Inflammatory macrophage treated with lipopolysaccharide for 1 hour (primary cell): ENCODE measurements at regions not wholly inside any gene's neighbourhood (a gene's known extent, or its start where the extent isn't known, plus 50 kb on each side); places are given as distances from the start of the nearest gene placed in this dataset.
A peak's percentile ranks its signal among the peaks of the same experiment; 100 is the strongest.
"Not testable (repeated sequence)": the region's sequence is repeated elsewhere in the genome, so short reads cannot be mapped to it uniquely, and the experiment has no call there.

Experiments
- DNase-seq, 2 donors: peaks; one replicate each; pipeline ENCODE4 v3.0.0-alpha.2; 2020 to 2022

- no peak for DNase-seq
Observed at GRCh38 chr3:4077950-4078349, 225.2 kb upstream of the SETMAR start.

- no peak for DNase-seq
Observed at GRCh38 chr3:4078903-4079302, 224.3 kb upstream of the SETMAR start.

- DNase-seq = no peak
Observed at GRCh38 chr3:4079339-4080195, 223.6 kb upstream of the SETMAR start.

GRCh38 chr3:4083225-4084015 is 219.7 kb upstream of the SETMAR start:
- DNase-seq = no peak

GRCh38 chr3:4084271-4084670 is 218.9 kb upstream of the SETMAR start:
- no peak for DNase-seq

GRCh38 chr3:4086662-4087061 is 216.5 kb upstream of the SETMAR start:
- DNase-seq = not testable (repeated sequence)

GRCh38 chr3:4091786-4092185 is 211.4 kb upstream of the SETMAR start:
- no peak for DNase-seq

GRCh38 chr3:4097801-4098200 is 205.4 kb upstream of the SETMAR start:
- no peak for DNase-seq

- no peak for DNase-seq
Observed at GRCh38 chr3:4099607-4100006, 203.6 kb upstream of the SETMAR start.

- no peak for DNase-seq
Observed at GRCh38 chr3:4107430-4107829, 195.7 kb upstream of the SETMAR start.

- DNase-seq = peak in 1 of 2 donors; percentile 23
Observed at GRCh38 chr3:4113811-4114522, 189.2 kb upstream of the SETMAR start.

- DNase-seq = no peak
Observed at GRCh38 chr3:4119119-4119518, 184.1 kb upstream of the SETMAR start.

- no peak for DNase-seq
Observed at GRCh38 chr3:4125576-4125975, 177.6 kb upstream of the SETMAR start.

- DNase-seq = no peak
Observed at GRCh38 chr3:4138150-4138785, 164.9 kb upstream of the SETMAR start.

GRCh38 chr3:4138786-4139431 is 164.3 kb upstream of the SETMAR start:
- no peak for DNase-seq

GRCh38 chr3:4139462-4140140 is 163.6 kb upstream of the SETMAR start:
- DNase-seq = no peak

- DNase-seq = no peak
Observed at GRCh38 chr3:4140921-4141320, 162.2 kb upstream of the SETMAR start.

- no peak for DNase-seq
Observed at GRCh38 chr3:4147556-4148118, 155.5 kb upstream of the SETMAR start.

GRCh38 chr3:4149296-4149695 is 153.9 kb upstream of the SETMAR start:
- DNase-seq = peak in 1 of 2 donors; percentile 33

GRCh38 chr3:4150816-4151215 is 152.4 kb upstream of the SETMAR start:
- no peak for DNase-seq

GRCh38 chr3:4151859-4152258 is 151.3 kb upstream of the SETMAR start:
- no peak for DNase-seq
